Naive B cell (primary cell): ENCODE measurements at regions not wholly inside any gene's neighbourhood (a gene's known extent, or its start where the extent isn't known, plus 50 kb on each side); places are given as distances from the start of the nearest gene placed in this dataset.

Experiments
- ATAC-seq, 2 donors: fragments of 150-1000 bp; cut with Tn5 transposase; 2 replicates each; pipeline ENCODE4 v1.10.0; 2021; ENCODE audit warnings: low read depth in 2 of 2, mild to moderate bottlenecking in 2 of 2, moderate library complexity in 2 of 2
- DNase-seq: peaks from one replicate; pipeline ENCODE4 v3.0.0; 2022
- H3K27ac Mint-ChIP-seq, 6 donors: one replicate each; pipeline ENCODE4 v1.8.0; 2020 to 2022; ENCODE audit warnings: mild to moderate bottlenecking in 6 of 6, mixed read lengths in 6 of 6, moderate library complexity in 5 of 6, inconsistent platforms in 2 of 6
- H3K27me3 Mint-ChIP-seq, 3 donors: one replicate each; pipeline ENCODE4 v1.8.0; 2021 to 2022; ENCODE audit warnings: mixed read lengths in 3 of 3, mild to moderate bottlenecking in 1 of 3
- H3K36me3 Mint-ChIP-seq, 2 donors: one replicate each; pipeline ENCODE4 v1.8.0; 2020 to 2022; ENCODE audit warnings: mixed read lengths in 2 of 2, inconsistent platforms in 1 of 2, mild to moderate bottlenecking in 1 of 2
- H3K4me1 Mint-ChIP-seq, 3 donors: one replicate each; pipeline ENCODE4 v1.8.0; 2020 to 2022; ENCODE audit warnings: mixed read lengths in 3 of 3, inconsistent platforms in 1 of 3, mild to moderate bottlenecking in 1 of 3, moderate library complexity in 1 of 3
- H3K4me3 Mint-ChIP-seq, 8 donors: one replicate each; pipeline ENCODE4 v1.8.0; 2020 to 2022; ENCODE audit warnings: mild to moderate bottlenecking in 8 of 8, mixed read lengths in 8 of 8, moderate library complexity in 8 of 8, inconsistent platforms in 2 of 8
- H3K9me3 Mint-ChIP-seq, 7 donors: one replicate each; pipeline ENCODE4 v1.8.0; 2020 to 2022; ENCODE audit warnings: mixed read lengths in 7 of 7, mild to moderate bottlenecking in 5 of 7, inconsistent platforms in 2 of 7, moderate library complexity in 1 of 7

DNA sequence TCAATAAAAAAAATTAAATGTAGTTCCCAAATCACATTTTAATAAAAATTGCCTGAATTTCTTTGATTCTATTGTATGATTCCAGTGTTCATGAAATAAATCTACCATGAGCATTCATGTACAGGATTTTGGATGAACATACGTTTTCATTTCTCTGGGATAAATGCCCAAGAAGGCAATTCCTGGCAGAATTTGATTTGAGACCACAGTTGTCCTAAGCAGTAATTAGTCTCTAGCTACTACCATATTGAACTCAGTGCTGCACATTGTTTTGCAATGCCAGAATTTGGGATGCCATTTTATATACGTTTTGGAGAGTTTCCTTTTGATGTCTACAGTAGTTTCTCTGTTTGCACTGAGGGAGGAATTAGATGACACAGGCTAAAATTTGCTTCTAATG lies 265.3 kb upstream of the HS3ST5 start:
- no peaks in the 10 kb centered on the region for H3K4me1 Mint-ChIP-seq
- DNase-seq (no peak), ATAC-seq (no peak)
- peaks cover 0 to 4% (median 4%) of the 10 kb centered on the region in 7 donors for H3K9me3 Mint-ChIP-seq
- no peak overlapping the region for H3K4me3 Mint-ChIP-seq
- no peaks in the 10 kb centered on the region for H3K36me3 Mint-ChIP-seq
- no peaks in the 10 kb centered on the region for H3K27me3 Mint-ChIP-seq
- no peak overlapping the region for H3K27ac Mint-ChIP-seq

- H3K4me3 Mint-ChIP-seq, result no peak overlapping the region
- peak overlapping the region in 1 of 6 donors; percentile 35 for H3K27ac Mint-ChIP-seq
- no peaks in the 10 kb centered on the region for H3K36me3 Mint-ChIP-seq
- H3K4me1 Mint-ChIP-seq, result no peaks in the 10 kb centered on the region
- peaks cover 0 to 8% (median 1%) of the 10 kb centered on the region in 7 donors for H3K9me3 Mint-ChIP-seq
- no peak for DNase-seq
- no peak for ATAC-seq
- no peaks in the 10 kb centered on the region for H3K27me3 Mint-ChIP-seq
Measured at GRCh38 chr6:114605656-114606055, 262.8 kb upstream of the HS3ST5 start.

GRCh38 chr6:114600381-114600780 lies 257.6 kb upstream of the HS3ST5 start:
- Mint-ChIP-seq H3K4me1 (no peaks in the 10 kb centered on the region), H3K9me3 (peaks cover 0 to 8% (median 0%) of the 10 kb centered on the region in 7 donors), H3K27me3 (no peaks in the 10 kb centered on the region), H3K4me3 (no peak overlapping the region), H3K27ac (no peak overlapping the region), H3K36me3 (no peaks in the 10 kb centered on the region)
- ATAC-seq (no peak), DNase-seq (no peak)

GRCh38 chr6:114595591-114595990 lies 252.8 kb upstream of the HS3ST5 start:
- ATAC-seq (no peak), DNase-seq (no peak)
- Mint-ChIP-seq H3K4me1 (no peaks in the 10 kb centered on the region), H3K9me3 (peaks cover 0 to 9% (median 0%) of the 10 kb centered on the region in 7 donors), H3K36me3 (no peaks in the 10 kb centered on the region), H3K4me3 (no peak overlapping the region), H3K27me3 (no peaks in the 10 kb centered on the region), H3K27ac (no peak overlapping the region)

DNA sequence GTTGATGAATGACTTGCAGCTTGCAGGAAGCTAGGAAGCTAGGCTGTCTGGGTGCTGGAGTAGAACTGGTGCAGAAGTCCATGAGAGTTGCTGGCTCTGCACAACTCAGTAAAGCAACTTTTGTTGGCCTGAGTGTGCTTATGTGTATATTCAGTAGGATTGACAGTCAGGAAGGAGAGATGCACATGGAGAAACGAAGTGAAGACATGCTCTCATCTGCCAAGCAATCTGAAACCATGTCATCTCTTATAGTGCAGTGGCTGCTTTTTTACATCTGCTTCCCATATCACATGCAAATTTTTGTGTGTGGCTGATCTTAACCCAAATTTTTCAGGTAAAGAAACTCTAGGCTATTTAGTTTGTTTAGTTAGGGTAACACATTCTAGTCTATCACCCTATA lies 252.4 kb upstream of the HS3ST5 start:
- Mint-ChIP-seq H3K27me3 (no peaks in the 10 kb centered on the region), H3K4me3 (no peak overlapping the region), H3K36me3 (no peaks in the 10 kb centered on the region), H3K9me3 (peaks cover 0 to 9% (median 0%) of the 10 kb centered on the region in 7 donors), H3K4me1 (no peaks in the 10 kb centered on the region), H3K27ac (no peak overlapping the region)
- ATAC-seq (no peak), DNase-seq (no peak)

- ATAC-seq (no peak), DNase-seq (no peak)
- Mint-ChIP-seq H3K4me3 (no peak overlapping the region), H3K4me1 (no peaks in the 10 kb centered on the region), H3K36me3 (no peaks in the 10 kb centered on the region), H3K9me3 (peaks cover 0 to 9% (median 1%) of the 10 kb centered on the region in 7 donors), H3K27me3 (no peaks in the 10 kb centered on the region), H3K27ac (no peak overlapping the region)
Measured at GRCh38 chr6:114592506-114592905, 249.7 kb upstream of the HS3ST5 start.

GRCh38 chr6:114588726-114589125 lies 245.9 kb upstream of the HS3ST5 start:
- H3K4me3 Mint-ChIP-seq, result no peak overlapping the region
- H3K27ac Mint-ChIP-seq, result no peak overlapping the region
- DNase-seq (no peak), ATAC-seq (no peak)
- H3K36me3 Mint-ChIP-seq, result no peaks in the 10 kb centered on the region
- no peaks in the 10 kb centered on the region for H3K27me3 Mint-ChIP-seq
- no peaks in the 10 kb centered on the region for H3K4me1 Mint-ChIP-seq
- peaks cover 0 to 9% (median 2%) of the 10 kb centered on the region in 7 donors for H3K9me3 Mint-ChIP-seq

DNA sequence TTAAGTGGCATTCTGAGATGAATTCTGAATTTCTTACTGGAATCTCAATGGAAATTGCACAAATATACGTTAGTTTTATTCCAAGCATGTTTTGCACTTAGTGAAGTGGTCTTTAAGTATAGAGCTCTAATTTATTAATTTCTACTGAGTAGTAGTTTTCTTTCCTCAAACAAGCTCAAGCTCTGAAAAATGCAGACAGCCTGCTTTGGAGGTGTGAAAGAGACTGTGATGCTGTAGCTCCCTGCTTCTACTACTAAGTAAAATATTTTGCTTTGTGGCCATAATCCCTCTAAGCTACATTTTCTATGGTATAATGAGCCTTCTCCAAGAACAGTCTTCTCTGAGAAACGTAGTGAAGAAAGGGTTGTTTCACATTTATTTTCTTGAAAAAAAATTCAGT lies 243.5 kb upstream of the HS3ST5 start:
- no peaks in the 10 kb centered on the region for H3K36me3 Mint-ChIP-seq
- ATAC-seq, result no peak
- H3K27ac Mint-ChIP-seq, result no peak overlapping the region
- H3K4me1 Mint-ChIP-seq, result no peaks in the 10 kb centered on the region
- no peak overlapping the region for H3K4me3 Mint-ChIP-seq
- DNase-seq, result no peak
- no peaks in the 10 kb centered on the region for H3K27me3 Mint-ChIP-seq
- H3K9me3 Mint-ChIP-seq, result peaks cover 0 to 18% (median 7%) of the 10 kb centered on the region in 7 donors

DNA sequence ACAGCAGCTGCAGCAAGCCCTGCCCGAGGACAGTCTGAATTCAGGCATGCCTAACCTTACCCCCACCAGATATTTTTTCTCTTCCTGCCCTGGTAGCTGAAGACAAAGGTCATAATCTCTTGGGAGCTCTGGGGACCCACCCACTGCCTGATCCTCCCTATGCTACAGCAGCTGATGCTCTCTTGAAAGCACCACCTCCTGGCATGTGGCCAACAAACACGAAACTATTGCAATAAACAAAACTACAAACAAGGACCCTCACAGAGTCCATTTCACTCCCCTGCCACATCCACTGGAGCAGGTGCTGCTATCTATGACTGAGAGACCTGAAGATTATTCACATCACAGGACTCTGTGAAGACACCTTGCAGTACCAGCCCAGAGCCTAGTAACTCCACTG lies 238.5 kb upstream of the HS3ST5 start:
- DNase-seq, result no peak
- H3K4me3 Mint-ChIP-seq, result no peak overlapping the region
- H3K27me3 Mint-ChIP-seq, result no peaks in the 10 kb centered on the region
- H3K27ac Mint-ChIP-seq, result no peak overlapping the region
- no peaks in the 10 kb centered on the region for H3K36me3 Mint-ChIP-seq
- ATAC-seq, result no peak
- peaks cover 0 to 27% (median 10%) of the 10 kb centered on the region in 7 donors for H3K9me3 Mint-ChIP-seq
- no peaks in the 10 kb centered on the region for H3K4me1 Mint-ChIP-seq

DNA sequence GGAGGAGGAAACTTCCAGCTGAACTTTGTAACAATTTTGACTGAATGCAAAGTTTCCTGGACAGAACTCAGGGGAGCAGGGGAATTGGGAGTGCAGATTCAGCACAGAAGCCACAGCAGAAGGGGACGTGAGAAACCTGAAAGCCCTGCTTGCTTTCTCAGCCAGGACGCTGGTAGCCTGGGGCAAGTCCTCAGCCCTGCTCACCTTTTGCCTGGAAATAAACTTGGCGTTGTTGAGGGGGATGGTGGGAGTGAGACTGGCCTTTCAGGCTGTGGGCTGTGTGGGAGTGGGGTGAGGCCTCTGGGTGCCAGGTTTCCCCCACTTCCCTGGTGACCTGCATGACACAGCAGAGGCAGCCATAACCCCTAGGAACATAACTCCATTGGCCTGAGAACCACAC lies 238.1 kb upstream of the HS3ST5 start:
- H3K9me3 Mint-ChIP-seq, result peaks cover 0 to 27% (median 10%) of the 10 kb centered on the region in 7 donors
- no peak overlapping the region for H3K27ac Mint-ChIP-seq
- no peaks in the 10 kb centered on the region for H3K4me1 Mint-ChIP-seq
- DNase-seq, result no peak
- H3K27me3 Mint-ChIP-seq, result no peaks in the 10 kb centered on the region
- no peak overlapping the region for H3K4me3 Mint-ChIP-seq
- no peak for ATAC-seq
- H3K36me3 Mint-ChIP-seq, result no peaks in the 10 kb centered on the region

DNA sequence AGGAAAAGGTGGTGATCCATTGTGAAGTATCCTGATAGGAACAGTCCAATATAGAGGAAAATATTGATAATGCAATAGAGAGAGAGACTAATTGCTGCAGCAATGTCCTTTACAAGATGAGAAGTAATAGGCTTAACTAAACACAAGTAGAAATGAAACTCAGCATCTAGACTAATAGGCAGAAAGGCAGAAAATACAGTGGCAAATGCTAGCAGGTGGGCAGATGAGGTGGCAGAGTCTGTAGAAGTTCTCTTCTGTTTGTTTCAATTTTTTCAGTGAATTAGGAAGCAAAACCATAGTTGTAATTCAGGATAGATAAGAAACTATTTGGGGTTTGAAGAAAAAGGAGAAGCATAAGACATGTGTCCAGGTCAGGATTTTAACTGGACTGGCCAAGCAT lies 236.7 kb upstream of the HS3ST5 start:
- DNase-seq (no peak), ATAC-seq (no peak)
- H3K4me1 Mint-ChIP-seq, result no peaks in the 10 kb centered on the region
- no peaks in the 10 kb centered on the region for H3K36me3 Mint-ChIP-seq
- H3K27ac Mint-ChIP-seq, result no peak overlapping the region
- no peaks in the 10 kb centered on the region for H3K27me3 Mint-ChIP-seq
- H3K4me3 Mint-ChIP-seq, result no peak overlapping the region
- peaks cover 0 to 27% (median 10%) of the 10 kb centered on the region in 7 donors for H3K9me3 Mint-ChIP-seq

- H3K4me3 Mint-ChIP-seq, result no peak overlapping the region
- no peaks in the 10 kb centered on the region for H3K4me1 Mint-ChIP-seq
- DNase-seq, result no peak
- no peaks in the 10 kb centered on the region for H3K36me3 Mint-ChIP-seq
- no peak for ATAC-seq
- H3K27me3 Mint-ChIP-seq, result no peaks in the 10 kb centered on the region
- peaks cover 2 to 27% (median 10%) of the 10 kb centered on the region in 7 donors for H3K9me3 Mint-ChIP-seq
- no peak overlapping the region for H3K27ac Mint-ChIP-seq
Measured at GRCh38 chr6:114577109-114577508, 234.3 kb upstream of the HS3ST5 start.

DNA sequence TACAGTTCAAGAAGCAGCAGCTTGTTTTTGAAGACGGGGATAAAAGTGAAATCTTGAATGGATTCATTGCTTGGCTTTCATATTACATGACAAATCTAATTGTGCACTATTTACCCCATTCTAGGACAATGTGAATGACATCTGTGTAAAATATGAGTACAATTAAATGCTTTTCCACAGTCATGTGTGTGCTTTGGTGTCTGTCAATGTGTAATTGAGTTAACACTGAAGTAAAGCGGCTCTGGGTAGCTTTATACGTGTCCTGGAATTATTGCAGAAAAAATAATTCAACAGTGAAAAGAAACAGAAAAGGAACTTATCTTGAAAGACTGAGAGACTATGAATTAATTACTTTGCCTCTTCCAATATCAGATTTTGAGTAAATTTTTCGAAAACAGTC lies 233.5 kb upstream of the HS3ST5 start:
- DNase-seq, result no peak
- no peaks in the 10 kb centered on the region for H3K36me3 Mint-ChIP-seq
- no peaks in the 10 kb centered on the region for H3K4me1 Mint-ChIP-seq
- peaks cover 3 to 20% (median 8%) of the 10 kb centered on the region in 7 donors for H3K9me3 Mint-ChIP-seq
- H3K27ac Mint-ChIP-seq, result no peak overlapping the region
- H3K27me3 Mint-ChIP-seq, result no peaks in the 10 kb centered on the region
- no peak overlapping the region for H3K4me3 Mint-ChIP-seq
- ATAC-seq, result no peak

DNA sequence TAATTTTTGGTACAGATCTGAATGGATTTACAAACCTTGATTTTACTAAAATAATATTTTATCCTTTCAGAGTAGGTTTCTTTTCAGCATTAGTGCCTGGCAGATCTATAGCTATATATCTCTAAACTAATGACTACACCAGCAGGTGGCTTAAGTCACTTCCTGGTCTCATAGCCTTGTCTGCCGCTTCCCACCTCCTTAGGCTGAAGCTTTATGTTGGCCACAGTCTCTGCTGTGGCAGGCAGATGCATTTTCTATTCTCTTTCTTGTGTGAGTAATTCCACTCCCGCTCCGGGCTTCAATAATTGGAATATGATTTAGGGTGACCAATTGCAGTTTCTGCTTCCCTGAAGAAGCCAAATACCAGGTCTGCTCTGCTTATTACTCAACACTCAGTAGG lies 226.8 kb upstream of the HS3ST5 start:
- no peak overlapping the region for H3K4me3 Mint-ChIP-seq

DNA sequence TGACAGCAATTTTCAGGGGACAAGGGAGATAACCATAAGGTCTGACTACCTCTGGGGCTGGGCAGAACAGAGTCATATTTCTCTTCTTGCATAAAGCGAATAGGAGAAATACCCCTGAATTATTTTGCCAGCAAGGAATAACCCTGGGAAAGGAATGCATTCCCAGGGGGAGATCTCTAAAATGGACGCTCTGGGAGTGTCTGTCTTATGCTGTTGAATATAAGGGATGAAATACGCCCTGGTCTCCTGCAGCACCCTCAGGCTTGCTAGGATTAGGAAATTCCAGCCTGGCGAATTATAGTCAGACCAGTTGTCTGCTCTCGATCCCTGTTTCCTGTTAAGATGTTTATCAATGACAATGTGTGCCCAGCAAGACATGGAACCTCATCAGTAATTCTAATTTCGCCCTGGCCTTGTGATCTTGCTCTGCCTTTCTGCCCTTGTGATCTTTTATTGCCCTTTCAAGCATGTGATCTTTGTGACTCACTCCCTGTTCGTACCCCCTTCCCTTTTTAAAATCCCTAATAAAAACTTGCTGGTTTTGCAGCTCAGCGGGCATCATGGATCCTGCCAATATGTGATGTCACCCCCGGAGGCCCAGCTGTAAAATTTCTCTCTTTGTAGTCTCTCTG lies 221.6 kb upstream of the HS3ST5 start:
- Mint-ChIP-seq H3K27me3 (no peaks in the 10 kb centered on the region), H3K27ac (peak overlapping the region in 1 of 6 donors; percentile 59), H3K36me3 (no peaks in the 10 kb centered on the region), H3K4me1 (no peaks in the 10 kb centered on the region), H3K4me3 (no peak overlapping the region), H3K9me3 (peaks cover 4 to 28% (median 10%) of the 10 kb centered on the region in 7 donors)
- DNase-seq (no peak), ATAC-seq (no peak)

More for the DNA sequence above, 226.8 kb upstream of the HS3ST5 start:
- no peaks in the 10 kb centered on the region for H3K36me3 Mint-ChIP-seq
- no peak for ATAC-seq
- H3K9me3 Mint-ChIP-seq, result peaks cover 3 to 13% (median 10%) of the 10 kb centered on the region in 7 donors
- no peaks in the 10 kb centered on the region for H3K27me3 Mint-ChIP-seq
- DNase-seq, result no peak
- H3K27ac Mint-ChIP-seq, result peak overlapping the region in 1 of 6 donors; percentile 86
- H3K4me1 Mint-ChIP-seq, result no peaks in the 10 kb centered on the region
